ENCODE measurements at regions not wholly inside any gene's neighbourhood (a gene's known extent, or its start where the extent isn't known, plus 50 kb on each side); places are given as distances from the start of the nearest gene placed in this dataset.

DNA sequence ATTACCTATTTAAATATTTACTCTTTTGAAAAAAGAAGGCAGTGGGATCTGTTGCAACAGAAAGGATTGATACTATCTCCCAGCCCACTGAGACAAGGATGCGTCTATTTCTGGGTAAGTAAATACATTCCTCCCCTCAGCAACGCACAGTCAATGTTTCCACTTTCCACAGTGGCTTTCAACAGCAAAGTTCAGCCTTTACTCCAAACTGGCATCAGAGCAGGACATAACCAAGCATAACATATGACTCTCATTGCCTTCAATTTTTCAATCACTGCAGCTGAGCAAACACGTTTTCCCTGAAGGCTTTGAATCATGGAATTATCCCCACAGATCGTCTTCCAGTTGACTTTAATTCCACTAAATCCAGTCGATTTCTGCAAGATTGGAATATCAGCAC is 160.3 kb upstream of the FRG1 start:
- no TSS peak for BruUV-seq (replicated peaks)
- no peak overlapping the region for H2BK20ac ChIP-seq (ENCODE audit: low read depth, low read length)
- H3K4ac ChIP-seq (ENCODE audit: low read depth, low read length), result no peak overlapping the region
- no peaks in the 10 kb centered on the region for H4K20me1 ChIP-seq (ENCODE audit: insufficient read depth, low read length)
- no peak overlapping the region for H3K14ac ChIP-seq (replicated peaks; ENCODE audit: low read depth, low read length)
- no peaks in the 10 kb centered on the region for H3K79me1 ChIP-seq (ENCODE audit: low read depth in 1 of 2, low read length in 2 of 2)
- no peaks in the 10 kb centered on the region for H3K27me3 ChIP-seq (ENCODE audit: control insufficient read depth, insufficient read depth, low read length)
- CTCF ChIA-PET, result no interaction called here
- H3K4me3 ChIP-seq (ENCODE audit: insufficient read depth, low read depth, low read length), result no peak overlapping the region
- H2AK5ac ChIP-seq (ENCODE audit: low read depth, low read length), result no peak overlapping the region
- POLR2A ChIA-PET (ENCODE audit: unreplicated experiment), result no interaction called here
- no peaks in the 10 kb centered on the region for H3K4me1 ChIP-seq (ENCODE audit: control insufficient read depth, insufficient read depth, low read length)
- no peaks in the 10 kb centered on the region for H3K9me1 ChIP-seq (ENCODE audit: insufficient read depth, low read length)
- H3K23ac ChIP-seq (ENCODE audit: low read depth, low read length), result no peak overlapping the region
- 28% methylated on average over 3 of the region's 5 CpGs; no CpG with 5 or more reads in 1 of the 2 experiments for WGBS, 2 experiments (ENCODE audit: extremely low coverage in 2 of 2, insufficient read length in 1 of 2)
- intact Hi-C loops (cut with micrococcal nuclease), result no loop called here
- H3K56ac ChIP-seq (ENCODE audit: extremely low read depth, insufficient read depth, low read length), result no peak overlapping the region
- no peak overlapping the region for H3K4me2 ChIP-seq (ENCODE audit: low read depth, low read length)
- H3K9me3 ChIP-seq (ENCODE audit: control insufficient read depth, insufficient read depth, low read length), result peaks cover 5% of the 10 kb centered on the region; the same call in 1 of the 2 replicates
- in situ Hi-C loops (cut with MboI; ENCODE audit: low sequenced_read_pairs), result no loop called here
- H4K91ac ChIP-seq (ENCODE audit: insufficient read depth, low read depth, low read length), result no peak overlapping the region
- no peak for ATAC-seq (ENCODE audit: low read depth)
- H2BK15ac ChIP-seq (ENCODE audit: low read depth, low read length), result no peak overlapping the region
- no peak overlapping the region for H4K5ac ChIP-seq (ENCODE audit: low read depth, low read length)
- no peak overlapping the region for H3K27ac ChIP-seq (ENCODE audit: insufficient read depth, low read length)
- no peak overlapping the region for H4K8ac ChIP-seq (ENCODE audit: low read depth in 2 of 2, low read length in 2 of 2)
- H3K9ac ChIP-seq (ENCODE audit: low read depth, low read length), result no peak overlapping the region
- no peak overlapping the region for H2AK9ac ChIP-seq (replicated peaks; ENCODE audit: low read depth, low read length, poor library complexity)
- no peak overlapping the region for H2BK120ac ChIP-seq (ENCODE audit: low read depth, low read length)
- H2AFZ ChIP-seq (replicated peaks; ENCODE audit: low read length, poor library complexity), result no peak overlapping the region
- H3K36me3 ChIP-seq (ENCODE audit: control insufficient read depth, insufficient read depth, low read length), result no peaks in the 10 kb centered on the region
- no peak overlapping the region for H2BK5ac ChIP-seq (ENCODE audit: low read depth, low read length, poor library complexity, severe bottlenecking)
- TF ChIP-seq, protein P1, sequence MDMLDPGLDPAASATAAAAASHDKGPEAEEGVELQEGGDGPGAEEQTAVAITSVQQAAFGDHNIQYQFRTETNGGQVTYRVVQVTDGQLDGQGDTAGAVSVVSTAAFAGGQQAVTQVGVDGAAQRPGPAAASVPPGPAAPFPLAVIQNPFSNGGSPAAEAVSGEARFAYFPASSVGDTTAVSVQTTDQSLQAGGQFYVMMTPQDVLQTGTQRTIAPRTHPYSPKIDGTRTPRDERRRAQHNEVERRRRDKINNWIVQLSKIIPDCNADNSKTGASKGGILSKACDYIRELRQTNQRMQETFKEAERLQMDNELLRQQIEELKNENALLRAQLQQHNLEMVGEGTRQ (IDR thresholded peaks at IDR 0.05; ENCODE audit: low read depth, low read length), result no peak
- TF ChIP-seq CEBPB (IDR thresholded peaks at IDR 0.05; ENCODE audit: low read depth, low read length) (no peak), FOS (IDR thresholded peaks at IDR 0.05; ENCODE audit: low read depth, low read length) (no peak), RCOR1 (IDR thresholded peaks at IDR 0.05; ENCODE audit: insufficient replicate concordance, low read length) (no peak), POLR2A (IDR thresholded peaks at IDR 0.05; ENCODE audit: low read depth, low read length) (no peak), SMC3 (IDR thresholded peaks at IDR 0.05; ENCODE audit: low read depth, low read length) (no peak), MAFK (IDR thresholded peaks at IDR 0.05; ENCODE audit: low read depth, low read length) (no peak), BHLHE40 (IDR thresholded peaks at IDR 0.05; ENCODE audit: low read depth, low read length) (no peak)
- TF ChIP-seq, protein P2, sequence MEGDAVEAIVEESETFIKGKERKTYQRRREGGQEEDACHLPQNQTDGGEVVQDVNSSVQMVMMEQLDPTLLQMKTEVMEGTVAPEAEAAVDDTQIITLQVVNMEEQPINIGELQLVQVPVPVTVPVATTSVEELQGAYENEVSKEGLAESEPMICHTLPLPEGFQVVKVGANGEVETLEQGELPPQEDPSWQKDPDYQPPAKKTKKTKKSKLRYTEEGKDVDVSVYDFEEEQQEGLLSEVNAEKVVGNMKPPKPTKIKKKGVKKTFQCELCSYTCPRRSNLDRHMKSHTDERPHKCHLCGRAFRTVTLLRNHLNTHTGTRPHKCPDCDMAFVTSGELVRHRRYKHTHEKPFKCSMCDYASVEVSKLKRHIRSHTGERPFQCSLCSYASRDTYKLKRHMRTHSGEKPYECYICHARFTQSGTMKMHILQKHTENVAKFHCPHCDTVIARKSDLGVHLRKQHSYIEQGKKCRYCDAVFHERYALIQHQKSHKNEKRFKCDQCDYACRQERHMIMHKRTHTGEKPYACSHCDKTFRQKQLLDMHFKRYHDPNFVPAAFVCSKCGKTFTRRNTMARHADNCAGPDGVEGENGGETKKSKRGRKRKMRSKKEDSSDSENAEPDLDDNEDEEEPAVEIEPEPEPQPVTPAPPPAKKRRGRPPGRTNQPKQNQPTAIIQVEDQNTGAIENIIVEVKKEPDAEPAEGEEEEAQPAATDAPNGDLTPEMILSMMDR (conservative IDR thresholded peaks at IDR 0.05; ENCODE audit: low read depth, low read length), result no peak
- TF ChIP-seq, protein P3, sequence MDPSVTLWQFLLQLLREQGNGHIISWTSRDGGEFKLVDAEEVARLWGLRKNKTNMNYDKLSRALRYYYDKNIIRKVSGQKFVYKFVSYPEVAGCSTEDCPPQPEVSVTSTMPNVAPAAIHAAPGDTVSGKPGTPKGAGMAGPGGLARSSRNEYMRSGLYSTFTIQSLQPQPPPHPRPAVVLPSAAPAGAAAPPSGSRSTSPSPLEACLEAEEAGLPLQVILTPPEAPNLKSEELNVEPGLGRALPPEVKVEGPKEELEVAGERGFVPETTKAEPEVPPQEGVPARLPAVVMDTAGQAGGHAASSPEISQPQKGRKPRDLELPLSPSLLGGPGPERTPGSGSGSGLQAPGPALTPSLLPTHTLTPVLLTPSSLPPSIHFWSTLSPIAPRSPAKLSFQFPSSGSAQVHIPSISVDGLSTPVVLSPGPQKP (IDR thresholded peaks at IDR 0.05; ENCODE audit: borderline replicate concordance, low read depth, low read length), result no peak
- no peak overlapping the region for H3K18ac ChIP-seq (ENCODE audit: low read depth, low read length)
- dilution Hi-C loops (cut with HindIII; ENCODE audit: low sequenced_read_pairs, unreplicated experiment), result no loop called here
- no peak for DNase-seq

All from IMR-90 (cell line).